ENCODE measurements at regions not wholly inside any gene's neighbourhood (a gene's known extent, or its start where the extent isn't known, plus 50 kb on each side); places are given as distances from the start of the nearest gene placed in this dataset.
"Not testable (repeated sequence)": the region's sequence is repeated elsewhere in the genome, so short reads cannot be mapped to it uniquely, and the experiment has no call there.

GRCh38 chr17:62322313-62322712 lies 58.0 kb upstream of the EFCAB3 start:
- in situ Hi-C loops (cut with HindIII; ENCODE audit: low sequenced_read_pairs), result no loop called here

DNA sequence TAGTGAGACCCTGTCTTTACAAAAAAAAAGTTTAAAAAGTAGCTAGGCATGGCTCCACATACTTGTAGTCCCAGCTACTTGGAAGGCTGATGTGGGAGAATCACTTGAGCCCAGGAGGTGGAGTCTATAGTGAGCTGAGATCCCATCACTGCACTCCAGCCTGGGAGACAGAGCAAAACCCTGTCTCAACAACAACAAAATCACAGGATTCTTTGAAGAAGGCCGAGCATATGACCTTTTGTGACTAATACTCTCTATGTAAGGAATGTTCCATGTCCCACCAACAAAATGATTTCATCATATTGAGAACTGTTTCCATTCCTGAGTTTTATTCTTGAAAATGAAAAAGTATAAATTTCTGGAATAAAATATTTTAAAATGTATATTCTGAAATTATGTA lies 58.9 kb upstream of the EFCAB3 start:
- in situ Hi-C loops (cut with HindIII; ENCODE audit: low sequenced_read_pairs), result no loop called here

- in situ Hi-C loops (cut with HindIII; ENCODE audit: low sequenced_read_pairs), result no loop called here
These were observed 60.5 kb upstream of the EFCAB3 start for GRCh38 chr17:62319846-62320245.

DNA sequence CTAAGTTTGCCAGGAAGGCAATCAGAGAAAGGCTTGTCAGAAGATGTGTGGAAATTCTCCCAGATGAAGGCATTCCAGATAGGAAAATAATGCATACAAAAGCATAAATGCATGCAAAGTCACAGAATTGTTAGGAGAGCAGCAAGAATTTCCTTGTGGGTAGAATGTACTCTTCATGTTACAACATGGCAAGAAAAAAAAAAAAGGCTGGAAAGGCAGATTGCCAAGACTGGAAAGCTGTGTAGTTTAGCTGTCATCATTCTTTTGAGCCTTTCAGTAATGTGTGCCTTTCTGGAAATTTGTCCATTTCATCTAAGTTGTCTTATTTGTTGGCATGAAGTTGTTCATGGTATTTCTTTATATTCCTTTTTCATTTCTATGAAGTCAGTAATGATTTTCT lies 71.0 kb upstream of the EFCAB3 start:
- in situ Hi-C loops (cut with HindIII; ENCODE audit: low sequenced_read_pairs), result no loop called here

DNA sequence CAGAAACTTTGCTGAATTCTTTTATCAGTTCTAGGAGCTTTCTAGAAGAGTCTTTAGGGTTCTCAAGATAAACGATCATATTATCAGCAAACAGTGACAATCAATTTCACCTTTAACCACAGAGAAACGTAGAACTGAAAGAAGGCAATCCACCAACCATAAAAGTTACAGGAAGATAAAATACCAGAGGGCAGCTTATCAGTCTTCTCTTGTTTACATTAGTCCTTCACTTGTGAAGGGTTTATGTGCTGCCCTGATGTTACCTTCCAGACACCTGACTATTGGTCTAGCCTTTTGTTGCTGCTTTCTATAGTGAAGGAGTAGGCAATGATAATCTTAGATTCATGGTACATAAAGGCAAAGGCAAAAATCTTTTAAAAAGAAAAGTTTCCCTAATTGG lies 73.2 kb upstream of the EFCAB3 start:
- in situ Hi-C loops (cut with HindIII; ENCODE audit: low sequenced_read_pairs), result no loop called here

- in situ Hi-C loops (cut with HindIII; ENCODE audit: low sequenced_read_pairs), result no loop called here
These were observed 76.9 kb upstream of the EFCAB3 start for GRCh38 chr17:62303476-62303875.

DNA sequence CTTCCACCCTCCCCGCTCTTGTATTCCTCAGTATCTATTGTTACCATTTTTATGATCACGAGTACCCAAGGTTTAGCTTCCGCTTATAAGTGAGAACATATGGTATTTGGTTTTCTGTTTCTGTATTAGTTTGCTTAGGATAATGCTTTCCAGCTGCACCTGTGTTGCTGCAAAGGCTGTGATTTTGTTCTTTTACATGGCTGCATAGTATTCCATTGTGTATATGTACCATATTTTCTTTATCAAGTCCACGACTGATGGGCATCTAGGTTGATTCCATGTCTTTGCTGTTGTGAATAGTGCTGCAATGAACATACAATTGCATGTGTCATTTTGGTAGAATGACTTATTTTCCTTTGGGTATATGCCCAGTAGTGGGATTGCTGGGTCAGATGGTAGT lies 79.7 kb upstream of the EFCAB3 start:
- in situ Hi-C loops (cut with HindIII; ENCODE audit: low sequenced_read_pairs), result no loop called here

GRCh38 chr17:62275290-62275689 lies 105.1 kb upstream of the EFCAB3 start:
- in situ Hi-C loops (cut with HindIII; ENCODE audit: low sequenced_read_pairs), result not testable (repeated sequence)

DNA sequence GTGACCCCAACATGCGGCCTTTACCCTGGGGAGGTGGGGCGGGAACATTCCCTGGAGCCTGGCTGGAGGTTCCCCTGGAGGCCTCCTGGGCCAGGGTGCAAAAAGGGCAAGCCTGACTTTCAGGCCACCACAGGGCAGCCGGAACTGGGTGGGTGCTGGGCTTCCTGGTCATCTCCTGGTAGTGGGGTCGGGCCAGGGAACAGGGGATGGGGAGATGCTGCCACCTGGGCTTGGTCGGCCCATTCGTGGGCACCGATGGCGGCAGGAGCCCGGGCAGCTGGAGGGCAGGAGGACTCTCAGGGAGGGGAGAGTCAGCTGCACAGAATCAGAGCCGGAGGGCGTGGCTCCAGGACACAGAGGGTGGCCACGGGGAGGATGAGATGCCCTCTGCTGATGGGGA lies 112.0 kb upstream of the EFCAB3 start:
- in situ Hi-C loops (cut with HindIII; ENCODE audit: low sequenced_read_pairs), result not testable (repeated sequence)

GRCh38 chr17:62264974-62265373 lies 115.4 kb upstream of the EFCAB3 start:
- in situ Hi-C loops (cut with HindIII; ENCODE audit: low sequenced_read_pairs), result not testable (repeated sequence)

GRCh38 chr17:62255791-62256190 lies 124.6 kb upstream of the EFCAB3 start:
- in situ Hi-C loops (cut with HindIII; ENCODE audit: low sequenced_read_pairs), result not testable (repeated sequence)

DNA sequence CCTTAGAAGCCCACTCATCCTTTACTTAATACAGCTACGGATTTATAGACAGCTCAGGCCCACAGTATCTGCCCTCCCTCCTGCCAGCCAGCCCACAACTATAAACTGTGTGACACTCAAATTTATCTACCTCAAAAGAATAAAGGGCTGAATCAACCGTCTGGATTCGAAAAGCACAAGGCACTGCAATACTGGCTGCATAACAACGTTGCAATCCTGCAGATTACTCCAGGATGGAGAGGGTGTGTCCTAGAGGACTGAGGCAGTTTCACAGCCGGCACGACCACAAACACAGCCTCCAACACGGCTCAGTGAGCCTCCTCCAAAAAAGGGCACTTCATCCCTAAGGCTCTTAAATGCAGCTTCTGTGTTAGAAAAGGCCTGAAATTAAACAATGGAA lies 138.3 kb upstream of the EFCAB3 start:
- in situ Hi-C loops (cut with HindIII; ENCODE audit: low sequenced_read_pairs), result not testable (repeated sequence)

DNA sequence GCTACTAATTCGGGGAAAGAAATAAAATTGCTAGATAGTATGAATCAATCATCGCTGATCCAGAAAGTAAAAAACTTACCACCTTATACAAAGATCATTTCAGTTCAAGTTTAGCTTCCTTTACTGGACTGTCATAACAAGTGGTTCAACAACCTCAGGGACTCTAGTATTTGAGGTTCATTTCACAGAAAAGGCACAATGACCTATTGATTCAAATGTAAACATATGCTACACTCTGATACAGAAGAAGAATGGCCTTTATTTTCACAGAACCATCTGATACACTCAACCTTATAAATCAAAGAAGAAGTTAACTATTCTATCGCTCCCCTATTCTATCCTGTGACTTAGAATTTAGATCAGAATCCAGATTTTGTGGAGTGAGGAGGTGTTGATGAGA lies 140.8 kb upstream of the EFCAB3 start:
- in situ Hi-C loops (cut with HindIII; ENCODE audit: low sequenced_read_pairs), result not testable (repeated sequence)

DNA sequence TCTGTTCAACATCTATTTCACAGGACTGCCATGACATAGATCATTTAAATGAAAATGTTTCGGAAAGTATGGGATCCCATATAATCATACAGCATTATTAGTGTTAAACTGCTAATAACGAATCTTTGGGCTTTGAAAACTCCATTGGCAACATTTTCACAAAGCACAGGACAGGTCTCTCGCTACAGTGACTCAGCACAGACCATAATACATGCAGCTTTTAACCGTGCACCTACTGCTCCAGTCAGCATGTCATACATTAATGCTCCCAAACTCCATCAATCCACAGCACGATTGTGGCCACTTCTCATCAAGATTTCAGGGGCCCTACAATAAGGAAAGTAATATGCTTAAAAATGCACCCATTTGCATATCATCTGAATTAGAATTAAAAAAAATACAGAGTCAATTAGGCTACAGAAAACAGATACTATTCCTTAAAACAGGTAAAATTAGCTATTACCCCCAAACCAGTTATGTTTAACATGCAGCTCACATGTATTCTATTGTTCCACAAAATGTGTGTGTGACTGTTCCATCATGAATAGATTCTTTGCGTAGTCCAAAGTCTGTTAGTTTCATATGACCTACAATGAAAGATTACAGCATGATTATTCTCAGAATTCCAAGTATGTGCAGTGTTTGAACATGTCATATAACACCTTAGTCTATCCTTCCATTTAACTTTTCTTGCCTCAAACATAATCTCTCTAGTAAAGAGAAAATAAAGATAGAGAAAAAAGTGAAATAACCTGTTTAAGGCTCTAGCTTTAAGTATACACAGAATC lies 141.6 kb upstream of the EFCAB3 start:
- in situ Hi-C loops (cut with HindIII; ENCODE audit: low sequenced_read_pairs), result not testable (repeated sequence)

- in situ Hi-C loops (cut with HindIII; ENCODE audit: low sequenced_read_pairs), result not testable (repeated sequence)
These were observed 146.4 kb upstream of the EFCAB3 start for GRCh38 chr17:62233822-62234481.

DNA sequence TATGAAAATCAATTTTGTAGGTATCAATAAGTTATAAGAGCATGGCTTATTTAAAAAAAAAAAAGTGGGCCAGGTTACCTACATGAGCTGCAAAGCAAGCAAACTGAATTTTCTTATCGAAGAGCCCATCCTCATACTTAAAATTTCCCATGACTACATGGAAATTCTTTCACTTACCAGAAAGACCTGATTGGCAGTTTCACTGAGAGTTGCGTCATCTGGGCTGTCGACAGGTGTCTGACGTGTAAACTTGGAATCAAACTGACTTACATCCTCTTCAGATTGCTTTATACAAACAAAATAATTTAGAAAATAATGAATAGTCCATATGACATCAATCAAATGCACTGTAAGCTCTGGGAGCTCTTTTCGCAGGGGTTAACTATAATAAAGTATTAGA lies 149.1 kb upstream of the EFCAB3 start:
- in situ Hi-C loops (cut with HindIII; ENCODE audit: low sequenced_read_pairs), result not testable (repeated sequence)

DNA sequence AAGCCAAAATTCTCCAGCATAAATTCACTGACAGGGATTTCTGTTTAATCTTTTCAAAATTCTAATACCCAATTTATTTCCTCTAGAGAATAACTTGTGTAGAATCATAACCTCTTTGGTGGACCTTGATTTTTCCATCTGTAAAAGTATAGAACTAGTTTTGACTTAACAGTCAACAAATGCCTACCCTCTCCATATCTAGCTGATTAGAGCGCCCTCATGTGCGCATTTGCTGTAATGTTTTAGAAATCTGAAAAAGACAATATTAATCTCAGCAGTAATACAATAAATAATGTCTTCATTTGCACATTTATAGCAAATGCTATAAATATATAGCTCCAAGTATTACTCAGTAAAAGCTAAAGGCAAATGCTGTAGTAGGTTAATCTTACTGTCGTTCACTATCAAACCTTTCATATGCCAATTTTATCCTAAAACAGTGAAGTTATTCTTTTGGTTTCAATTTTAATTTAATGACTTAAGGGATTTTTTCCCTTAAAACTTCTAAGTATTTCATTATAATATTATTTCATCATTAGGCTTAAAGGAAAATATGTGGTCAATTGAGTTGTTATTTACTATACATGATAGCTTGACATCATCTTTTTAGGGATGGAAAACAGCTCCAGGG lies 153.6 kb upstream of the EFCAB3 start:
- in situ Hi-C loops (cut with HindIII; ENCODE audit: low sequenced_read_pairs), result not testable (repeated sequence)

DNA sequence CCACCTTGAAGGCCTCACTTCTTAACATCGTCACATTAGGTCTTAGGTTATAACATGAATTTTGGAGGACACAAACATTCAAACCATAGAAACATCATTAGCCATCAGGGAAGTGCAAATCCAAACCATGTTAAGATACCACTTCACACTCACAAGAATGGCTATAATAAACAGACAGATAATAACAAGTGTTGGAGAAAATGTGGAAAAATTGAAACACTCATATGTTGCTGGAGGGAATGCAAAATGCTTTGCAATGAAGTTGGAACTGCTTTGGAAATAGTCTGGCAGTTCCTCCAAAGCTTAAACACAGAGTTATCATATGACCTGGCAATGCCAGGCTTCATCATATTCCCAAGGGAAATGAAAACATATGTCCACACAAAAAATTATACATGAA lies 156.8 kb upstream of the EFCAB3 start:
- in situ Hi-C loops (cut with HindIII; ENCODE audit: low sequenced_read_pairs), result not testable (repeated sequence)

DNA sequence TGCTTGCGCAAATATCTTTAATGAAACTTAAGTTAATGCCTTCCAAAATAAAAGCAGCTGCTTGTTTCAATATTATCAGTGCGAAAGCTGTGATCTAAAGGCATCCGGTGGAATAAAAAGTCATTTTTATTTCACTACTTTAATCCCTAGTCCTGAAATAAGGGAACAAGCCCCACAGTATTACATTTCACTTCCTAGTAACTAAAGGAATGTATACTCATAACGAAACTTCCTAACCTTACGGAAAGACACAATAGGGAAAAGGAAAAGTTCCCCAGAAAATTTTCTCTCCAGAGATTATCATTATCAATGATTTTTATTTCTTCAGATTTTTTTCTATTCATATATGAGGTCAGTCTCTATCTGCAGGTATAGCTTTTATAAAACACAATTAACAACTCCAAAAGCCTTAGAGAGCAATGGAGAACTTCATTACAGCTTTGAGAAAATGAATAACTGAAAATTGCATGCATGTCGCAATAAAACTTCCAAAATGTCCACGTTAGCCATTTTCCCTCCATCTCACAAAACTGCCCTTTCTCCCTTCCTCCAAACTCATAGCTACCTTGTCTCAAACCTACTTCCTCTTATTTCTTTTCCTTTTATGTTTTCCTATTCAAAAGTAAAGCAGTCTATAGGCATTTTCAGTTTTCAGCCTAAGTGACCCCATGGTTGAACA lies 154.3 kb upstream of the MED13 start:
- in situ Hi-C loops (cut with HindIII; ENCODE audit: low sequenced_read_pairs), result no loop called here

- in situ Hi-C loops (cut with HindIII; ENCODE audit: low sequenced_read_pairs), result no loop called here
These were observed 151.8 kb upstream of the MED13 start for GRCh38 chr17:62216847-62217246.

DNA sequence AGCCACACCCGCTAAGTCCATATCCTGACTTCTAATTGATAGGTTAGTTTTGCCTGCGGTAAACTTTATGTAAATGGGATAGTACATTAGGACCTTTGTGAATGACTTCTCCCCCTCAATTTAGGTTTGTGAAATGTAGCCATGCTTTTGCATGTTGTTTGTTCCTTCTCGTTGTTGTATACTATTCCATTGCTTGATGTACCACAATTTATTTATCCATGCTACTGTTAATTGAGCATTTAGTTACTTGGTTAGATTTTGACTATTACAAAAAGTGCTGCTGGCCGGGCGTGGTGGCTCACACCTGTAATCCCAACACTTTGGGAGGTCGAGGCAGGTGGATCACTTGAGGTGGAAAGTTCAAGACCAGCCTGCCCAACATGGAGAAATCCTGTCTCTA lies 150.8 kb upstream of the MED13 start:
- in situ Hi-C loops (cut with HindIII; ENCODE audit: low sequenced_read_pairs), result not testable (repeated sequence)
